Stimulated activated CD4-positive, alpha-beta T cell treated with anti-CD3 and anti-CD28 coated beads, TNF-alpha, amount 100 ng/mL, for 1 hour (primary cell): ENCODE measurements at regions not wholly inside any gene's neighbourhood (a gene's known extent, or its start where the extent isn't known, plus 50 kb on each side); places are given as distances from the start of the nearest gene placed in this dataset.

ENCODE experiments used
- DNase-seq, 3 donors: peaks; one replicate each; pipeline ENCODE4 v3.0.0-alpha.2; 2020; ENCODE audit warnings: low read depth in 3 of 3, low spot score in 1 of 3

- DNase-seq: no peak
These were observed 303.5 kb upstream of the HS3ST1 start for GRCh38 chr4:11732155-11732554.

- DNase-seq: no peak
These were observed 301.9 kb upstream of the HS3ST1 start for GRCh38 chr4:11730545-11730944.

GRCh38 chr4:11729548-11729947, 300.9 kb upstream of the HS3ST1 start:
- no peak for DNase-seq

GRCh38 chr4:11727903-11728564, 299.3 kb upstream of the HS3ST1 start:
- DNase-seq: no peak

- DNase-seq: no peak
These were observed 296.0 kb upstream of the HS3ST1 start for GRCh38 chr4:11724731-11725130.

GRCh38 chr4:11722223-11722622, 293.5 kb upstream of the HS3ST1 start:
- no peak for DNase-seq

- DNase-seq: no peak
These were observed 291.6 kb upstream of the HS3ST1 start for GRCh38 chr4:11720292-11720691.

- DNase-seq: no peak
These were observed 291.2 kb upstream of the HS3ST1 start for GRCh38 chr4:11719879-11720278.

GRCh38 chr4:11715753-11716521, 287.2 kb upstream of the HS3ST1 start:
- no peak for DNase-seq

GRCh38 chr4:11710453-11711093, 281.9 kb upstream of the HS3ST1 start:
- no peak for DNase-seq

- no peak for DNase-seq
These were observed 275.6 kb upstream of the HS3ST1 start for GRCh38 chr4:11704186-11704830.

GRCh38 chr4:11702886-11703557, 274.3 kb upstream of the HS3ST1 start:
- DNase-seq: no peak

GRCh38 chr4:11701966-11702725, 273.5 kb upstream of the HS3ST1 start:
- DNase-seq: no peak

- no peak for DNase-seq
These were observed 272.1 kb upstream of the HS3ST1 start for GRCh38 chr4:11700751-11701226.

- no peak for DNase-seq
These were observed 270.3 kb upstream of the HS3ST1 start for GRCh38 chr4:11698846-11699590.

- no peak for DNase-seq
These were observed 269.3 kb upstream of the HS3ST1 start for GRCh38 chr4:11698033-11698432.

- no peak for DNase-seq
These were observed 265.0 kb upstream of the HS3ST1 start for GRCh38 chr4:11693693-11694092.

- DNase-seq: no peak
These were observed 262.5 kb upstream of the HS3ST1 start for GRCh38 chr4:11691236-11691635.

GRCh38 chr4:11687727-11688126, 259.0 kb upstream of the HS3ST1 start:
- no peak for DNase-seq

- DNase-seq: no peak
These were observed 256.8 kb upstream of the HS3ST1 start for GRCh38 chr4:11685481-11685880.
